Epidermal melanocyte (primary cell): ENCODE measurements at regions not wholly inside any gene's neighbourhood (a gene's known extent, or its start where the extent isn't known, plus 50 kb on each side); places are given as distances from the start of the nearest gene placed in this dataset.
"Not testable (repeated sequence)": the region's sequence is repeated elsewhere in the genome, so short reads cannot be mapped to it uniquely, and the experiment has no call there.

ENCODE experiments used
- DNase-seq: peaks from one replicate; pipeline ENCODE4 v3.0.0; 2011; ENCODE audit warnings: low spot score; ENCODE audit not compliant: insufficient read length

- DNase-seq, result no peak
These were observed 155.6 kb upstream of the SEMA6A start for GRCh38 chr5:116730185-116730584.

- DNase-seq, result no peak
These were observed 152.6 kb upstream of the SEMA6A start for GRCh38 chr5:116727248-116727647.

- DNase-seq, result not testable (repeated sequence)
These were observed 151.6 kb upstream of the SEMA6A start for GRCh38 chr5:116726180-116726579.

- no peak for DNase-seq
These were observed 150.3 kb upstream of the SEMA6A start for GRCh38 chr5:116724971-116725370.

GRCh38 chr5:116722651-116723050 lies 148.0 kb upstream of the SEMA6A start:
- no peak for DNase-seq

GRCh38 chr5:116719106-116719505 lies 144.5 kb upstream of the SEMA6A start:
- no peak for DNase-seq

- DNase-seq, result no peak
These were observed 143.7 kb upstream of the SEMA6A start for GRCh38 chr5:116718317-116718716.

GRCh38 chr5:116709082-116709481 lies 134.5 kb upstream of the SEMA6A start:
- DNase-seq, result no peak

- not testable (repeated sequence) for DNase-seq
These were observed 130.5 kb upstream of the SEMA6A start for GRCh38 chr5:116705121-116705519.

- no peak for DNase-seq
These were observed 129.3 kb upstream of the SEMA6A start for GRCh38 chr5:116703941-116704340.

- no peak for DNase-seq
These were observed 128.7 kb upstream of the SEMA6A start for GRCh38 chr5:116703328-116703727.

- no peak for DNase-seq
These were observed 128.2 kb upstream of the SEMA6A start for GRCh38 chr5:116702776-116703175.

- no peak for DNase-seq
These were observed 124.7 kb upstream of the SEMA6A start for GRCh38 chr5:116699332-116699731.

GRCh38 chr5:116696366-116696765 lies 121.7 kb upstream of the SEMA6A start:
- DNase-seq, result no peak

GRCh38 chr5:116695681-116696080 lies 121.1 kb upstream of the SEMA6A start:
- DNase-seq, result no peak

- DNase-seq, result no peak
These were observed 111.8 kb upstream of the SEMA6A start for GRCh38 chr5:116686438-116686837.

- no peak for DNase-seq
These were observed 111.3 kb upstream of the SEMA6A start for GRCh38 chr5:116685931-116686330.

GRCh38 chr5:116685069-116685468 lies 110.4 kb upstream of the SEMA6A start:
- no peak for DNase-seq

GRCh38 chr5:116681334-116682013 lies 106.9 kb upstream of the SEMA6A start:
- DNase-seq, result no peak

GRCh38 chr5:116675626-116675910 lies 100.9 kb upstream of the SEMA6A start:
- DNase-seq, result no peak

GRCh38 chr5:116674881-116675625 lies 100.4 kb upstream of the SEMA6A start:
- no peak for DNase-seq

- no peak for DNase-seq
These were observed 98.8 kb upstream of the SEMA6A start for GRCh38 chr5:116673453-116673852.

GRCh38 chr5:116672203-116672602 lies 97.6 kb upstream of the SEMA6A start:
- DNase-seq, result no peak
